PC-3 (cell line): ENCODE measurements at regions not wholly inside any gene's neighbourhood (a gene's known extent, or its start where the extent isn't known, plus 50 kb on each side); places are given as distances from the start of the nearest gene placed in this dataset.

Source experiments
- ATAC-seq: fragments of 200-7000 bp; cut with Tn5 transposase; 2 replicates; pipeline ENCODE4 v1.9.1; 2020; ENCODE audit warnings: mild to moderate bottlenecking, moderate library complexity
- BruUV-seq: library from RNA; stranded (reverse); fragments of 400-500 nt; replicated peaks from 2 replicates; lab custom pipeline; 2021; lab: Mats Ljungman, UMichigan
- CTCF ChIA-PET: fragments of 300-600 bp; sonication (Branson Sonifier 250); formaldehyde crosslinking; loops from one replicate; lab custom pipeline; 2022; ENCODE audit warnings: antibody characterized with exemption; lab: Charles Lee
- POLR2A ChIA-PET: fragments of 300-600 bp; sonication (Branson Sonifier 250); formaldehyde crosslinking; loops from one replicate; lab custom pipeline; 2022; ENCODE audit warnings: antibody characterized with exemption; ENCODE audit not compliant: unreplicated experiment; lab: Charles Lee
- DNase-seq: peaks from one replicate; pipeline ENCODE4 v3.0.0-alpha.2; 2015
- H2AFZ ChIP-seq: fragments of 300-600 bp; sonication (generic); 2 replicates; pipeline ENCODE4 v1.6.0; 2016; ENCODE audit warnings: antibody characterized with exemption, low read length
- H3F3A ChIP-seq: fragments of 300-600 bp; sonication (generic); one replicate; pipeline ENCODE4 v1.6.0; 2017; ENCODE audit warnings: antibody characterized with exemption, low read length, control low read depth, mild to moderate bottlenecking; ENCODE audit not compliant: unreplicated experiment
- H3K27ac ChIP-seq: fragments of 300-600 bp; sonication (generic); 2 replicates; pipeline ENCODE4 v1.5.1; 2016; ENCODE audit warnings: mild to moderate bottlenecking, low read length
- H3K27me3 ChIP-seq: fragments of 300-600 bp; sonication (generic); 2 replicates; pipeline ENCODE4 v1.6.1; 2016; ENCODE audit warnings: low read length, mixed read lengths
- H3K36me3 ChIP-seq: fragments of 300-600 bp; sonication (generic); 2 replicates; pipeline ENCODE4 v1.6.1; 2016; ENCODE audit warnings: low read depth, mixed run types, low read length, mixed read lengths
- H3K4me1 ChIP-seq: fragments of 300-600 bp; sonication (generic); 2 replicates; pipeline ENCODE4 v1.5.1; 2016; ENCODE audit warnings: low read length; ENCODE audit not compliant: insufficient read depth
- H3K4me2 ChIP-seq: fragments of 300-600 bp; sonication (generic); 2 replicates; pipeline ENCODE4 v1.6.0; 2016; ENCODE audit warnings: low read length
- H3K4me3 ChIP-seq: fragments of 300-600 bp; sonication (generic); 2 replicates; pipeline ENCODE4 v1.5.1; 2016; ENCODE audit warnings: mild to moderate bottlenecking, low read length, mixed read lengths
- H3K79me2 ChIP-seq: fragments of 300-600 bp; sonication (generic); 2 replicates; pipeline ENCODE4 v1.6.1; 2017; ENCODE audit warnings: low read length, mixed read lengths
- H3K9ac ChIP-seq: fragments of 300-600 bp; sonication (generic); 2 replicates; pipeline ENCODE4 v1.6.0; 2016; ENCODE audit warnings: mild to moderate bottlenecking, low read length
- H3K9me2 ChIP-seq: fragments of 300-600 bp; sonication (generic); replicated peaks from 2 replicates; pipeline ENCODE4 v1.6.1; 2016; ENCODE audit warnings: mixed run types, low read length, mixed read lengths
- H3K9me3 ChIP-seq: fragments of 300-600 bp; sonication (generic); 2 replicates; pipeline ENCODE4 v1.6.1; 2016; ENCODE audit warnings: low read length, mixed read lengths
- H4K20me1 ChIP-seq: fragments of 300-600 bp; sonication (generic); 2 replicates; pipeline ENCODE4 v1.6.1; 2016; ENCODE audit warnings: low read length, mixed read lengths
- EZH2 ChIP-seq: fragments of 300-600 bp; sonication (generic); IDR thresholded peaks from one replicate; pipeline ENCODE4 v1.6.1; 2017; ENCODE audit warnings: antibody characterized with exemption, mild to moderate bottlenecking, low read length; ENCODE audit not compliant: unreplicated experiment
- EZH2phosphoT487 ChIP-seq: fragments of 300-600 bp; sonication (generic); IDR thresholded peaks from 2 replicates; pipeline ENCODE4 v1.6.1; 2018; ENCODE audit warnings: mild to moderate bottlenecking, antibody characterized with exemption, low read length, borderline replicate concordance
- intact Hi-C: fragments of 100-400 bp; cut with micrococcal nuclease; formaldehyde crosslinking; loops from 2 replicates; pipeline ENCODE4 v1.9.0; 2023
- TF ChIP-seq, protein P1 (sequence below): fragments of 300-600 bp; sonication (generic); conservative IDR thresholded peaks from 2 replicates; pipeline ENCODE4 v1.5.1; 2017; ENCODE audit warnings: antibody characterized with exemption, low read depth, mild to moderate bottlenecking, low read length

DNA sequence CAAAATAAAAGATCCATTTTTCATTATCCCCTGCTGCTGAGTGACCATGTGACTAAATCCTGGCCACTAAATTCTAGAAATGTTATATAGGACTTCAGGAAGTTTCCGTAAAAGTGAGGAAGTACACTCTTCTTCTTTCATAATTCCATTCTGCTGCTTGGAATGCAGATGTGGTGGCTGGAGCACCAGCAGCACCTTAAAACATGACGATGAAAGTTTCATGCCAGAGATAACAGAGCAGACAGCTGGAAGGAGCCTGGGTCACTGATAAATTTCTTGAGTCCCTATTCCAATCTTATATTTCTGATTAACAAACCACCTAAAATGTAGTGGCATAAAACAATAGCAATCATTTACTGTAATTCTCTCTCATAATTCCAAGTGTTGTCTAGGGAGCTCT lies 238.7 kb downstream of the TBL1XR1 start:
- H3K9me2 ChIP-seq: no peaks in the 10 kb centered on the region
- ChIA-PET CTCF (no interaction called here), POLR2A (no interaction called here)
- DNase-seq: no peak
- no peaks in the 10 kb centered on the region for H3K4me1 ChIP-seq
- no peak overlapping the region for H3K27ac ChIP-seq
- H3K4me2 ChIP-seq: no peak overlapping the region
- TF ChIP-seq EZH2phosphoT487: no peak
- TF ChIP-seq EZH2: no peak
- TF ChIP-seq, protein P1, sequence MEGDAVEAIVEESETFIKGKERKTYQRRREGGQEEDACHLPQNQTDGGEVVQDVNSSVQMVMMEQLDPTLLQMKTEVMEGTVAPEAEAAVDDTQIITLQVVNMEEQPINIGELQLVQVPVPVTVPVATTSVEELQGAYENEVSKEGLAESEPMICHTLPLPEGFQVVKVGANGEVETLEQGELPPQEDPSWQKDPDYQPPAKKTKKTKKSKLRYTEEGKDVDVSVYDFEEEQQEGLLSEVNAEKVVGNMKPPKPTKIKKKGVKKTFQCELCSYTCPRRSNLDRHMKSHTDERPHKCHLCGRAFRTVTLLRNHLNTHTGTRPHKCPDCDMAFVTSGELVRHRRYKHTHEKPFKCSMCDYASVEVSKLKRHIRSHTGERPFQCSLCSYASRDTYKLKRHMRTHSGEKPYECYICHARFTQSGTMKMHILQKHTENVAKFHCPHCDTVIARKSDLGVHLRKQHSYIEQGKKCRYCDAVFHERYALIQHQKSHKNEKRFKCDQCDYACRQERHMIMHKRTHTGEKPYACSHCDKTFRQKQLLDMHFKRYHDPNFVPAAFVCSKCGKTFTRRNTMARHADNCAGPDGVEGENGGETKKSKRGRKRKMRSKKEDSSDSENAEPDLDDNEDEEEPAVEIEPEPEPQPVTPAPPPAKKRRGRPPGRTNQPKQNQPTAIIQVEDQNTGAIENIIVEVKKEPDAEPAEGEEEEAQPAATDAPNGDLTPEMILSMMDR: no peak
- H3F3A ChIP-seq: no peaks in the 10 kb centered on the region
- H3K36me3 ChIP-seq: no peaks in the 10 kb centered on the region
- no peaks in the 10 kb centered on the region for H4K20me1 ChIP-seq
- no peak overlapping the region for H3K9ac ChIP-seq
- H3K4me3 ChIP-seq: no peak overlapping the region
- H2AFZ ChIP-seq: no peak overlapping the region
- H3K27me3 ChIP-seq: no peaks in the 10 kb centered on the region
- H3K79me2 ChIP-seq: no peaks in the 10 kb centered on the region
- intact Hi-C loops: no loop called here
- no peaks in the 10 kb centered on the region for H3K9me3 ChIP-seq
- ATAC-seq: no peak
- no TSS peak for BruUV-seq

DNA sequence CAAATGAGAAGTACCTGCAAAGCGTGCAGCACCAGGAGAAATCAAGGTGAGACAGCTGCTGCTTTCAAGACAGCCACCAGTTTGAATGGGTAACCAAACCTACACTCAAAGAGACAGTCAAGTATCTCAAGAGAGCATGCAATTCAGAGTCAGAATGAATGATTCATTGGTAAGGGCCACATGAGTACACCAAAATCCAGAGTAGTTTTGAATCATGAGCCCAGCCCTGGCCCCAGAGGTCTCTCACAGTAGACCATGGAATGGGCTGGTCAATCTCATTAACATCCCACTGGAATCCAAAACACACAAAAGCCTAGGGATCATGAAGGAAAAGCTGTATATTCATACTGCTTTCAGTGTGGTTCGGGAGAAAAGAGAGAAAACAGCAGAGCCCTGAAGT lies 242.8 kb downstream of the TBL1XR1 start:
- no peak for ATAC-seq
- no peaks in the 10 kb centered on the region for H3K36me3 ChIP-seq
- no TSS peak for BruUV-seq
- H3K4me2 ChIP-seq: no peak overlapping the region
- H4K20me1 ChIP-seq: no peaks in the 10 kb centered on the region
- H3K9me3 ChIP-seq: no peaks in the 10 kb centered on the region
- H3K9ac ChIP-seq: no peak overlapping the region
- no peak overlapping the region for H3K4me3 ChIP-seq
- TF ChIP-seq, protein P1: no peak
- TF ChIP-seq EZH2phosphoT487 (no peak), EZH2 (no peak)
- CTCF ChIA-PET: no interaction called here
- H3K27ac ChIP-seq: no peak overlapping the region
- POLR2A ChIA-PET: no interaction called here
- no peaks in the 10 kb centered on the region for H3F3A ChIP-seq
- no peak for DNase-seq
- no peak overlapping the region for H2AFZ ChIP-seq
- H3K4me1 ChIP-seq: peaks cover 16% of the 10 kb centered on the region
- intact Hi-C loops: no loop called here
- no peaks in the 10 kb centered on the region for H3K79me2 ChIP-seq
- H3K27me3 ChIP-seq: no peaks in the 10 kb centered on the region
- H3K9me2 ChIP-seq: no peaks in the 10 kb centered on the region

DNA sequence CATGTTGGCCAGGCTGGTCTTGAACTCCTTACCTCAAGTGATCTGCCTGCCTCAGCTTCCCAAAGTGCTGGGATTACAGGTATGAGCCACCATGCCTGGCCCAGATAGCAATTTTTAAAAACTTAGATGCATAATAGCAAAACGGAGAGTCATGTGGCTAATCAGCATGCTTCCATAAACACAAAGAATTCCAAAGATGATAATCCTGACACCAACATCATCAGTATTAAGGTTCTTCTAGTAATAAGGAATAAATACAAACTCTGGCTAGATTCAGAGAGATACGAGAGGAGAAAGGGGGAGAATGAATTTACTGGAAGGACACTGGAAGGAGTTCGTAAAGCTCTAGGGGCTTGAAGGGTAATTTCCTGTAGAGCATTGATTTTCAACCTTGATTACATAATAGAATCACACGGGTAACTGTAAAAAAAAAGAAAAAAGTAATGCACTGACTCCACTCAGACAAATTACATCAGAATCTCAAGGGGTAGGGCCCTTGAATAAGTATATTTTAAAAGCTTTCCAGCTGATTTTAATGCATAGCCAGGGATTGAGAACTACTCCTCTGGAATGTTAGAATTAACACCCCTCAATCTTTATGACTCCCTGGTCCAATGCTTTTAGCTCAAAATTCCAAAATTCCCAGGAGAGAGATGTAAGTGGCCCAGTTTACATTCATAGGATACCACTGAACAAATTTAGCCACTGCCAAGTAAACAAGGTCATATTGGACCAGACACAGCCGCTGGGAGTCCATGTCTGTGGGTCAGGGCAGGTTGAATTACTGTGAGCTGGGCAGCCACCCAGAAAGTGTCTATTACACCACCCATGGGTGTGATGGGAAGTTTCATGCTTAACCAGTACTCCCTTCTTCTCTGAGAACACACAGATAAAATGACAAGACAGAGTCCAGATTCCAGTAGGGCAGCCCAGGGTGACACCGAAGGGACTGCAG lies 243.9 kb downstream of the TBL1XR1 start:
- no peak overlapping the region for H3K9ac ChIP-seq
- ChIA-PET CTCF (no interaction called here), POLR2A (no interaction called here)
- H3K9me3 ChIP-seq: no peaks in the 10 kb centered on the region
- H3K79me2 ChIP-seq: no peaks in the 10 kb centered on the region
- no peaks in the 10 kb centered on the region for H3K27me3 ChIP-seq
- no peak overlapping the region for H2AFZ ChIP-seq
- no peaks in the 10 kb centered on the region for H3K36me3 ChIP-seq
- H3K27ac ChIP-seq: no peak overlapping the region
- no peaks in the 10 kb centered on the region for H4K20me1 ChIP-seq
- H3K9me2 ChIP-seq: no peaks in the 10 kb centered on the region
- H3F3A ChIP-seq: no peaks in the 10 kb centered on the region
- DNase-seq: peak; percentile 24
- no peak overlapping the region for H3K4me2 ChIP-seq
- no TSS peak for BruUV-seq
- peaks cover 16% of the 10 kb centered on the region for H3K4me1 ChIP-seq
- TF ChIP-seq EZH2: no peak
- no peak for TF ChIP-seq EZH2phosphoT487
- TF ChIP-seq, protein P1: no peak
- intact Hi-C loops: no loop called here
- H3K4me3 ChIP-seq: no peak overlapping the region
- ATAC-seq: 0 out of 2 replicates have a peak, but pooled peaks have one; percentile 18
